Mesendoderm (in vitro differentiated cells): ENCODE measurements at regions not wholly inside any gene's neighbourhood (a gene's known extent, or its start where the extent isn't known, plus 50 kb on each side); places are given as distances from the start of the nearest gene placed in this dataset.

Experiments used
- DNase-seq: peaks from one replicate; pipeline ENCODE4 v3.0.0; 2013
- H2AK5ac ChIP-seq: 2 replicates; pipeline ENCODE4 v1.6.1; 2013; ENCODE audit warnings: low read length, inconsistent platforms
- H2BK120ac ChIP-seq: 2 replicates; pipeline ENCODE4 v1.6.1; 2013; ENCODE audit warnings: low read depth, mild to moderate bottlenecking, low read length, moderate library complexity, mixed read lengths
- H2BK15ac ChIP-seq: replicated peaks from 2 replicates; pipeline ENCODE4 v1.6.1; 2013; ENCODE audit warnings: low read depth, mild to moderate bottlenecking, moderate library complexity
- H2BK5ac ChIP-seq: 2 replicates; pipeline ENCODE4 v1.6.1; 2013; ENCODE audit warnings: low read length, inconsistent platforms
- H3K18ac ChIP-seq: 2 replicates; pipeline ENCODE4 v1.6.1; 2013; ENCODE audit warnings: mild to moderate bottlenecking, low read length, mixed read lengths
- H3K23ac ChIP-seq: one replicate; pipeline ENCODE4 v1.6.1; 2013; ENCODE audit warnings: low read length
- H3K27ac ChIP-seq: 2 replicates; pipeline ENCODE4 v1.5.1; 2013; ENCODE audit warnings: low read depth, mild to moderate bottlenecking, inconsistent platforms, low read length, moderate library complexity
- H3K27me3 ChIP-seq: 2 replicates; pipeline ENCODE4 v1.6.1; 2013; ENCODE audit warnings: low read length, control low read depth, mild to moderate bottlenecking, inconsistent platforms; ENCODE audit not compliant: insufficient read depth, poor library complexity
- H3K36me3 ChIP-seq: 2 replicates; pipeline ENCODE4 v1.6.1; 2013; ENCODE audit warnings: low read length, inconsistent platforms; ENCODE audit not compliant: control insufficient read depth, insufficient read depth
- H3K4ac ChIP-seq: one replicate; pipeline ENCODE4 v1.6.1; 2013; ENCODE audit warnings: low read depth, mild to moderate bottlenecking, low read length, moderate library complexity
- H3K4me1 ChIP-seq: 2 replicates; pipeline ENCODE4 v1.6.1; 2013; ENCODE audit warnings: low read depth, low read length, inconsistent platforms; ENCODE audit not compliant: control insufficient read depth
- H3K4me2 ChIP-seq: 2 replicates; pipeline ENCODE4 v1.6.1; 2013; ENCODE audit warnings: low read length
- H3K4me3 ChIP-seq: 2 replicates; pipeline ENCODE4 v1.5.1; 2013; ENCODE audit warnings: mild to moderate bottlenecking, low read length
- H3K56ac ChIP-seq: one replicate; pipeline ENCODE4 v1.6.1; 2013; ENCODE audit warnings: low read length
- H3K79me1 ChIP-seq: 2 replicates; pipeline ENCODE4 v1.6.1; 2013; ENCODE audit warnings: low read length, inconsistent platforms
- H3K79me2 ChIP-seq: 2 replicates; pipeline ENCODE4 v1.6.1; 2013; ENCODE audit warnings: mild to moderate bottlenecking, low read length; ENCODE audit not compliant: control insufficient read depth, insufficient read depth
- H3K9ac ChIP-seq: 2 replicates; pipeline ENCODE4 v1.6.1; 2013; ENCODE audit warnings: low read length, inconsistent platforms
- H4K5ac ChIP-seq: one replicate; pipeline ENCODE4 v1.6.1; 2013; ENCODE audit warnings: low read length
- H4K8ac ChIP-seq: one replicate; pipeline ENCODE4 v1.6.1; 2013; ENCODE audit warnings: low read depth, mild to moderate bottlenecking, control low read depth, low read length, moderate library complexity
- WGBS: extraction: QIAGEN DNeasy Blood & Tissue Kit; methylation state at CpG from one replicate; pipeline ENCODE4 v1.1.7; 2013; ENCODE audit warnings: low lambda C conversion rate, missing lambda C conversion rate; ENCODE audit not compliant: insufficient coverage; ENCODE audit errors: extremely low coverage; 5-methylcytosine and 5-hydroxymethylcytosine counted together

GRCh38 chr1:79847700-79848099 lies 841.2 kb upstream of the ADGRL4 start:
- Histone ChIP-seq H3K4me3 (no peak overlapping the region), H3K56ac (no peak overlapping the region), H2BK5ac (no peak overlapping the region), H3K27ac (no peak overlapping the region), H3K79me2 (no peaks in the 10 kb centered on the region), H2BK15ac (no peak overlapping the region), H2BK120ac (no peak overlapping the region), H3K79me1 (no peaks in the 10 kb centered on the region), H3K4ac (no peak overlapping the region), H3K23ac (no peak overlapping the region), H3K27me3 (no peaks in the 10 kb centered on the region), H2AK5ac (no peak overlapping the region), H3K9ac (no peak overlapping the region), H3K4me2 (no peak overlapping the region), H3K18ac (no peak overlapping the region), H3K36me3 (no peaks in the 10 kb centered on the region), H3K4me1 (no peaks in the 10 kb centered on the region), H4K5ac (no peak overlapping the region), H4K8ac (no peak overlapping the region)
- no CpG with 5 or more reads among the region's 5 CpGs for WGBS
- peak; percentile 7 for DNase-seq

DNA sequence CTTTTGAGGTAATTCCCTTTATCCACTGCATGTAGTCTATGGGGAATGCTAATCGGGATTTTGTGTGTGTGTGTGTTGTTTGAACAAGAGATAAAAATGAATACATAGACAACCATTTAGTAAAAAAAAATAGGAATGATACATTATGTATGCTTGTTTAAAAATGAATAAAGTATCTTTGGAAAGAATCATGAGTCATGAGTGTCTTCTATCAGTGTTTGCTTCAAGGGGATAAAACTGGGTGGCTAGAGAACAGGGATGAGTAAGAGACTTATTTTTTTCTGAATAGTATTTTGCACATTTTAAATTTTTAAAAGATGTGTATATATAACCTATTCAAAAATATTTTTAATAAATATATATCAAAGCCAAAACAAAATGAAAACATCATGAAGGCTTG lies 839.4 kb upstream of the ADGRL4 start:
- Histone ChIP-seq H3K4me3 (no peak overlapping the region), H2BK15ac (no peak overlapping the region), H3K27ac (no peak overlapping the region), H3K79me2 (no peaks in the 10 kb centered on the region), H3K4me2 (no peak overlapping the region), H2AK5ac (no peak overlapping the region), H3K4ac (no peak overlapping the region), H3K18ac (no peak overlapping the region), H3K9ac (no peak overlapping the region), H4K5ac (no peak overlapping the region), H3K23ac (no peak overlapping the region), H3K27me3 (no peaks in the 10 kb centered on the region), H4K8ac (no peak overlapping the region), H2BK120ac (no peak overlapping the region), H3K36me3 (no peaks in the 10 kb centered on the region), H2BK5ac (no peak overlapping the region), H3K79me1 (no peaks in the 10 kb centered on the region), H3K56ac (no peak overlapping the region), H3K4me1 (no peaks in the 10 kb centered on the region)
- no CpG with 5 or more reads among the region's 1 CpG for WGBS
- DNase-seq, result no peak

GRCh38 chr1:79842811-79843210 lies 836.3 kb upstream of the ADGRL4 start:
- H2BK120ac ChIP-seq, result no peak overlapping the region
- DNase-seq, result no peak
- no peaks in the 10 kb centered on the region for H3K36me3 ChIP-seq
- H3K79me2 ChIP-seq, result no peaks in the 10 kb centered on the region
- H2BK15ac ChIP-seq, result no peak overlapping the region
- no peaks in the 10 kb centered on the region for H3K79me1 ChIP-seq
- no peak overlapping the region for H3K9ac ChIP-seq
- no peak overlapping the region for H3K4ac ChIP-seq
- H3K18ac ChIP-seq, result no peak overlapping the region
- H3K4me3 ChIP-seq, result no peak overlapping the region
- no peak overlapping the region for H3K4me2 ChIP-seq
- no peak overlapping the region for H3K27ac ChIP-seq
- no peak overlapping the region for H2BK5ac ChIP-seq
- no CpG with 5 or more reads among the region's 4 CpGs for WGBS
- H3K23ac ChIP-seq, result no peak overlapping the region
- H4K5ac ChIP-seq, result no peak overlapping the region
- no peaks in the 10 kb centered on the region for H3K4me1 ChIP-seq
- H3K27me3 ChIP-seq, result no peaks in the 10 kb centered on the region
- no peak overlapping the region for H2AK5ac ChIP-seq
- H3K56ac ChIP-seq, result no peak overlapping the region
- H4K8ac ChIP-seq, result no peak overlapping the region

DNA sequence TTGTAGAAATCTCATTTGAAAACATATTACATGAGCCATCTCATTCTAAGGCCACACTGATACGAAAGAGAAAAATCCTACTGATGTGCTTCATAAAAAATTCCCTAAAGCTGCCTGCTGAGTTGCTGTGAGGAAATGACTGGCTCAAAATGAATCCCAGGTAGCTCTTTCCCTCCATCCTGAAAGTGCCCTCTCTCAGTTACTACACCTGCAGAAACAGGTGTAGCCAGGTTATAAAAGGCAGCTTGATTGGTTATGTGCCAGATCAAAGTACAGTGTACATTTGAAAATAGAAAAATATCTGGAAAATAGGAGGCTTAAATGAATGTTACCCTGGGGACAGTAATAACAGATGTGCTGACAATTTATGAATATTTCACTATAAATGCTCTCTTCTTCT lies 833.4 kb upstream of the ADGRL4 start:
- Histone ChIP-seq H4K8ac (no peak overlapping the region), H3K27ac (no peak overlapping the region), H3K4me2 (no peak overlapping the region), H3K79me2 (no peaks in the 10 kb centered on the region), H3K79me1 (no peaks in the 10 kb centered on the region), H4K5ac (no peak overlapping the region), H3K4me3 (no peak overlapping the region), H3K18ac (no peak overlapping the region), H3K23ac (no peak overlapping the region), H3K4ac (no peak overlapping the region), H3K4me1 (no peaks in the 10 kb centered on the region), H3K56ac (no peak overlapping the region), H2AK5ac (no peak overlapping the region), H3K36me3 (no peaks in the 10 kb centered on the region), H3K27me3 (no peaks in the 10 kb centered on the region), H2BK15ac (no peak overlapping the region), H2BK120ac (no peak overlapping the region), H2BK5ac (no peak overlapping the region), H3K9ac (no peak overlapping the region)
- no peak for DNase-seq
- no CpG with 5 or more reads among the region's 1 CpG for WGBS

GRCh38 chr1:79827446-79827845 lies 820.9 kb upstream of the ADGRL4 start:
- Histone ChIP-seq H2AK5ac (no peak overlapping the region), H3K4ac (no peak overlapping the region), H3K27ac (no peak overlapping the region), H3K79me2 (no peaks in the 10 kb centered on the region), H2BK5ac (no peak overlapping the region), H3K36me3 (no peaks in the 10 kb centered on the region), H2BK15ac (no peak overlapping the region), H3K56ac (no peak overlapping the region), H2BK120ac (no peak overlapping the region), H3K27me3 (no peaks in the 10 kb centered on the region), H3K18ac (no peak overlapping the region), H4K8ac (no peak overlapping the region), H4K5ac (no peak overlapping the region), H3K23ac (no peak overlapping the region), H3K4me1 (no peaks in the 10 kb centered on the region), H3K79me1 (no peaks in the 10 kb centered on the region), H3K4me2 (no peak overlapping the region), H3K4me3 (no peak overlapping the region), H3K9ac (no peak overlapping the region)
- WGBS, result no CpG with 5 or more reads among the region's 2 CpGs
- DNase-seq, result no peak

DNA sequence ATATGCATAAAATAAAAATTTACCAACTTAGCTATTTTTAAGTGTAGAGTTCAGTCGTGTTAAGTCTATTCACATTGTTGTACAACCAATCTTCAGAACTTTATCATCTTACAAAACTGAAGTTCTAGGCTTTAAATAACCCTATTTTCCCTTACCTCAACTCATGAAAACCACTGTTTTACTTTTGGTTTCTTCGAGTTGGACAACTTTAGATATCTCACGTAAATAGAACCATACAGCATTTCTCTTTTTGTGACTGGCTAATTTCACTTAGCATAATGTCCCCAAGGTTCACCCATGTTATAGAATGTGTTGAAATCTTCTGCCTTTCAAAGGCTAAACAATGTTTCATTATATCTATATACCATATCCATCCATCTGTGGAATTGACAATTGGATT lies 819.0 kb upstream of the ADGRL4 start:
- DNase-seq, result no peak
- Histone ChIP-seq H2BK120ac (no peak overlapping the region), H3K4me2 (no peak overlapping the region), H3K56ac (no peak overlapping the region), H3K36me3 (no peaks in the 10 kb centered on the region), H3K18ac (no peak overlapping the region), H3K27ac (no peak overlapping the region), H3K79me1 (no peaks in the 10 kb centered on the region), H3K23ac (no peak overlapping the region), H2AK5ac (no peak overlapping the region), H4K5ac (no peak overlapping the region), H2BK15ac (no peak overlapping the region), H4K8ac (no peak overlapping the region), H3K4ac (no peak overlapping the region), H3K9ac (no peak overlapping the region), H3K79me2 (no peaks in the 10 kb centered on the region), H2BK5ac (no peak overlapping the region), H3K4me3 (no peak overlapping the region), H3K27me3 (no peaks in the 10 kb centered on the region), H3K4me1 (no peaks in the 10 kb centered on the region)
- WGBS, result no CpG with 5 or more reads among the region's 3 CpGs
